Ishikawa (cell line): ENCODE measurements at regions not wholly inside any gene's neighbourhood (a gene's known extent, or its start where the extent isn't known, plus 50 kb on each side); places are given as distances from the start of the nearest gene placed in this dataset.

ENCODE experiments used
- CEBPB ChIP-seq: IDR thresholded peaks from 2 replicates; pipeline ENCODE4 v1.6.1; 2012
- CREB1 ChIP-seq: IDR thresholded peaks from 2 replicates; pipeline ENCODE4 v1.6.1; 2012; ENCODE audit warnings: low read depth
- EGR1 ChIP-seq: IDR thresholded peaks from 2 replicates; pipeline ENCODE4 v1.6.1; 2012
- EP300 ChIP-seq: IDR thresholded peaks from 2 replicates; pipeline ENCODE4 v1.6.1; 2012; ENCODE audit warnings: borderline replicate concordance
- FOXM1 ChIP-seq: IDR thresholded peaks from 2 replicates; pipeline ENCODE4 v1.6.1; 2012; ENCODE audit warnings: low read depth, borderline replicate concordance
- MAX ChIP-seq: IDR thresholded peaks from 2 replicates; pipeline ENCODE4 v1.6.1; 2012
- NFIC ChIP-seq: IDR thresholded peaks from 2 replicates; pipeline ENCODE4 v1.6.1; 2012
- RAD21 ChIP-seq: IDR thresholded peaks from 2 replicates; pipeline ENCODE4 v1.6.1; 2012; ENCODE audit warnings: low read depth
- REST ChIP-seq: IDR thresholded peaks from 2 replicates; pipeline ENCODE4 v1.6.1; 2012; ENCODE audit warnings: low read depth, mild to moderate bottlenecking
- TAF1 ChIP-seq: IDR thresholded peaks from 2 replicates; pipeline ENCODE4 v1.6.1; 2012; ENCODE audit warnings: low read depth, mild to moderate bottlenecking
- TCF12 ChIP-seq: IDR thresholded peaks from 2 replicates; pipeline ENCODE4 v1.6.1; 2012; ENCODE audit warnings: low read depth
- TEAD4 ChIP-seq: IDR thresholded peaks from 2 replicates; pipeline ENCODE4 v1.6.1; 2012
- USF1 ChIP-seq: IDR thresholded peaks from 2 replicates; pipeline ENCODE4 v1.6.1; 2012
- YY1 ChIP-seq: IDR thresholded peaks from 2 replicates; pipeline ENCODE4 v1.6.1; 2012; ENCODE audit warnings: low read depth
- ZBTB7A ChIP-seq: IDR thresholded peaks from 2 replicates; pipeline ENCODE4 v1.6.1; 2012; ENCODE audit warnings: low read depth

- TF ChIP-seq CEBPB: no peak
- TF ChIP-seq FOXM1: no peak
- TF ChIP-seq USF1: no peak
- no peak for TF ChIP-seq MAX
- no peak for TF ChIP-seq CREB1
- TF ChIP-seq TCF12: no peak
- TF ChIP-seq NFIC: no peak
- TF ChIP-seq REST: no peak
- no peak for TF ChIP-seq ZBTB7A
- TF ChIP-seq EGR1: no peak
- no peak for TF ChIP-seq RAD21
- no peak for TF ChIP-seq YY1
- TF ChIP-seq TEAD4: no peak
Observed at GRCh38 chr18:43827311-43827710, 550.0 kb upstream of the SYT4 start.

- no peak for TF ChIP-seq TAF1
- TF ChIP-seq YY1: no peak
- TF ChIP-seq FOXM1: no peak
- no peak for TF ChIP-seq EGR1
- TF ChIP-seq RAD21: no peak
- TF ChIP-seq TCF12: no peak
- no peak for TF ChIP-seq MAX
- no peak for TF ChIP-seq USF1
Observed at GRCh38 chr18:43830303-43830702, 553.0 kb upstream of the SYT4 start.

- no peak for TF ChIP-seq RAD21
- TF ChIP-seq REST: no peak
- no peak for TF ChIP-seq CEBPB
- no peak for TF ChIP-seq FOXM1
- TF ChIP-seq YY1: no peak
- no peak for TF ChIP-seq EGR1
- no peak for TF ChIP-seq NFIC
- no peak for TF ChIP-seq USF1
- TF ChIP-seq MAX: no peak
- no peak for TF ChIP-seq ZBTB7A
- no peak for TF ChIP-seq TCF12
- no peak for TF ChIP-seq EP300
- TF ChIP-seq TAF1: no peak
- no peak for TF ChIP-seq TEAD4
- TF ChIP-seq CREB1: no peak
Observed at GRCh38 chr18:43830947-43831346, 553.7 kb upstream of the SYT4 start.

- TF ChIP-seq RAD21: no peak
- no peak for TF ChIP-seq REST
- TF ChIP-seq TEAD4: no peak
- no peak for TF ChIP-seq CEBPB
- no peak for TF ChIP-seq MAX
- TF ChIP-seq ZBTB7A: no peak
Observed at GRCh38 chr18:43846299-43846698, 569.0 kb upstream of the SYT4 start.
